ENCODE measurements at regions not wholly inside any gene's neighbourhood (a gene's known extent, or its start where the extent isn't known, plus 50 kb on each side); places are given as distances from the start of the nearest gene placed in this dataset.

- no peaks in the 10 kb centered on the region for H3K4me1 Mint-ChIP-seq (ENCODE audit: low read depth)
- no peak for DNase-seq
- no peak overlapping the region for H3K27ac Mint-ChIP-seq
- H3K36me3 Mint-ChIP-seq (ENCODE audit: low read depth): no peaks in the 10 kb centered on the region
- H3K27me3 Mint-ChIP-seq (ENCODE audit: low read depth): no peaks in the 10 kb centered on the region
- ATAC-seq: no peak
- ChIA-PET POLR2A (no interaction called here), CTCF (no interaction called here)
- no peaks in the 10 kb centered on the region for H3K9me3 Mint-ChIP-seq (ENCODE audit: insufficient read depth)
- H3K4me3 Mint-ChIP-seq: no peak overlapping the region
Measured at GRCh38 chr2:34480366-34480765, 881.3 kb upstream of the FAM98A start.

GRCh38 chr2:34475156-34475555, 876.1 kb upstream of the FAM98A start:
- POLR2A ChIA-PET: no interaction called here
- CTCF ChIA-PET: no interaction called here
- Mint-ChIP-seq H3K27me3 (ENCODE audit: low read depth) (no peaks in the 10 kb centered on the region), H3K9me3 (ENCODE audit: insufficient read depth) (no peaks in the 10 kb centered on the region), H3K4me3 (no peak overlapping the region), H3K4me1 (ENCODE audit: low read depth) (no peaks in the 10 kb centered on the region), H3K36me3 (ENCODE audit: low read depth) (no peaks in the 10 kb centered on the region), H3K27ac (no peak overlapping the region)
- DNase-seq: no peak
- ATAC-seq: no peak

GRCh38 chr2:34474646-34475045, 875.5 kb upstream of the FAM98A start:
- Mint-ChIP-seq H3K4me3 (no peak overlapping the region), H3K36me3 (ENCODE audit: low read depth) (no peaks in the 10 kb centered on the region), H3K27me3 (ENCODE audit: low read depth) (no peaks in the 10 kb centered on the region), H3K27ac (no peak overlapping the region), H3K4me1 (ENCODE audit: low read depth) (no peaks in the 10 kb centered on the region), H3K9me3 (ENCODE audit: insufficient read depth) (no peaks in the 10 kb centered on the region)
- no peak for DNase-seq
- ATAC-seq: no peak
- ChIA-PET CTCF (no interaction called here), POLR2A (no interaction called here)

- no peak for DNase-seq
- H3K4me3 Mint-ChIP-seq: no peak overlapping the region
- H3K36me3 Mint-ChIP-seq (ENCODE audit: low read depth): no peaks in the 10 kb centered on the region
- no peak for ATAC-seq
- POLR2A ChIA-PET: no interaction called here
- H3K27me3 Mint-ChIP-seq (ENCODE audit: low read depth): no peaks in the 10 kb centered on the region
- CTCF ChIA-PET: no interaction called here
- no peaks in the 10 kb centered on the region for H3K4me1 Mint-ChIP-seq (ENCODE audit: low read depth)
- H3K27ac Mint-ChIP-seq: no peak overlapping the region
- H3K9me3 Mint-ChIP-seq (ENCODE audit: insufficient read depth): peaks cover 10% of the 10 kb centered on the region
Measured at GRCh38 chr2:34447097-34447496, 848.0 kb upstream of the FAM98A start.

GRCh38 chr2:34423301-34423700, 824.2 kb upstream of the FAM98A start:
- ATAC-seq (no peak), DNase-seq (no peak)
- ChIA-PET CTCF (no interaction called here), POLR2A (no interaction called here)
- Mint-ChIP-seq H3K9me3 (ENCODE audit: insufficient read depth) (peaks cover 5% of the 10 kb centered on the region), H3K4me3 (no peak overlapping the region), H3K36me3 (ENCODE audit: low read depth) (no peaks in the 10 kb centered on the region), H3K4me1 (ENCODE audit: low read depth) (no peaks in the 10 kb centered on the region), H3K27me3 (ENCODE audit: low read depth) (no peaks in the 10 kb centered on the region), H3K27ac (no peak overlapping the region)

- H3K27me3 Mint-ChIP-seq (ENCODE audit: low read depth): no peaks in the 10 kb centered on the region
- ATAC-seq (no peak), DNase-seq (no peak)
- ChIA-PET POLR2A (no interaction called here), CTCF (no interaction called here)
- no peak overlapping the region for H3K27ac Mint-ChIP-seq
- H3K4me1 Mint-ChIP-seq (ENCODE audit: low read depth): no peaks in the 10 kb centered on the region
- peaks cover 11% of the 10 kb centered on the region for H3K9me3 Mint-ChIP-seq (ENCODE audit: insufficient read depth)
- no peak overlapping the region for H3K4me3 Mint-ChIP-seq
- H3K36me3 Mint-ChIP-seq (ENCODE audit: low read depth): no peaks in the 10 kb centered on the region
Measured at GRCh38 chr2:34419856-34420255, 820.8 kb upstream of the FAM98A start.

- ATAC-seq (no peak), DNase-seq (no peak)
- no peak overlapping the region for H3K4me3 Mint-ChIP-seq
- no peaks in the 10 kb centered on the region for H3K36me3 Mint-ChIP-seq (ENCODE audit: low read depth)
- no peaks in the 10 kb centered on the region for H3K27me3 Mint-ChIP-seq (ENCODE audit: low read depth)
- POLR2A ChIA-PET: no interaction called here
- H3K4me1 Mint-ChIP-seq (ENCODE audit: low read depth): no peaks in the 10 kb centered on the region
- CTCF ChIA-PET: no interaction called here
- H3K27ac Mint-ChIP-seq: no peak overlapping the region
- peaks cover 6% of the 10 kb centered on the region for H3K9me3 Mint-ChIP-seq (ENCODE audit: insufficient read depth)
Measured at GRCh38 chr2:34416856-34417255, 817.8 kb upstream of the FAM98A start.

GRCh38 chr2:34414856-34415255, 815.8 kb upstream of the FAM98A start:
- H3K9me3 Mint-ChIP-seq (ENCODE audit: insufficient read depth): peaks cover 6% of the 10 kb centered on the region
- ChIA-PET CTCF (no interaction called here), POLR2A (no interaction called here)
- ATAC-seq (no peak), DNase-seq (no peak)
- no peaks in the 10 kb centered on the region for H3K36me3 Mint-ChIP-seq (ENCODE audit: low read depth)
- H3K27ac Mint-ChIP-seq: no peak overlapping the region
- H3K4me1 Mint-ChIP-seq (ENCODE audit: low read depth): no peaks in the 10 kb centered on the region
- H3K4me3 Mint-ChIP-seq: no peak overlapping the region
- no peaks in the 10 kb centered on the region for H3K27me3 Mint-ChIP-seq (ENCODE audit: low read depth)

- no peaks in the 10 kb centered on the region for H3K27me3 Mint-ChIP-seq (ENCODE audit: low read depth)
- H3K4me3 Mint-ChIP-seq: no peak overlapping the region
- ChIA-PET POLR2A (no interaction called here), CTCF (no interaction called here)
- no peak for DNase-seq
- no peaks in the 10 kb centered on the region for H3K4me1 Mint-ChIP-seq (ENCODE audit: low read depth)
- H3K9me3 Mint-ChIP-seq (ENCODE audit: insufficient read depth): no peaks in the 10 kb centered on the region
- ATAC-seq: no peak
- H3K27ac Mint-ChIP-seq: no peak overlapping the region
- no peaks in the 10 kb centered on the region for H3K36me3 Mint-ChIP-seq (ENCODE audit: low read depth)
Measured at GRCh38 chr2:34408100-34408499, 809.0 kb upstream of the FAM98A start.

GRCh38 chr2:34403512-34403911, 804.4 kb upstream of the FAM98A start:
- Mint-ChIP-seq H3K36me3 (ENCODE audit: low read depth) (no peaks in the 10 kb centered on the region), H3K9me3 (ENCODE audit: insufficient read depth) (peaks cover 8% of the 10 kb centered on the region), H3K27ac (no peak overlapping the region), H3K4me1 (ENCODE audit: low read depth) (no peaks in the 10 kb centered on the region), H3K4me3 (no peak overlapping the region), H3K27me3 (ENCODE audit: low read depth) (no peaks in the 10 kb centered on the region)
- CTCF ChIA-PET: no interaction called here
- ATAC-seq (no peak), DNase-seq (no peak)
- POLR2A ChIA-PET: no interaction called here

GRCh38 chr2:34402376-34402775, 803.3 kb upstream of the FAM98A start:
- H3K4me1 Mint-ChIP-seq (ENCODE audit: low read depth): no peaks in the 10 kb centered on the region
- H3K27me3 Mint-ChIP-seq (ENCODE audit: low read depth): no peaks in the 10 kb centered on the region
- H3K36me3 Mint-ChIP-seq (ENCODE audit: low read depth): no peaks in the 10 kb centered on the region
- CTCF ChIA-PET: no interaction called here
- H3K9me3 Mint-ChIP-seq (ENCODE audit: insufficient read depth): peaks cover 8% of the 10 kb centered on the region
- H3K4me3 Mint-ChIP-seq: no peak overlapping the region
- no peak overlapping the region for H3K27ac Mint-ChIP-seq
- POLR2A ChIA-PET: no interaction called here
- DNase-seq (no peak), ATAC-seq (no peak)

- no peaks in the 10 kb centered on the region for H3K4me1 Mint-ChIP-seq (ENCODE audit: low read depth)
- no peak overlapping the region for H3K27ac Mint-ChIP-seq
- DNase-seq: no peak
- CTCF ChIA-PET: no interaction called here
- POLR2A ChIA-PET: no interaction called here
- H3K36me3 Mint-ChIP-seq (ENCODE audit: low read depth): no peaks in the 10 kb centered on the region
- no peaks in the 10 kb centered on the region for H3K27me3 Mint-ChIP-seq (ENCODE audit: low read depth)
- no peak for ATAC-seq
- no peak overlapping the region for H3K4me3 Mint-ChIP-seq
- peaks cover 8% of the 10 kb centered on the region for H3K9me3 Mint-ChIP-seq (ENCODE audit: insufficient read depth)
Measured at GRCh38 chr2:34401186-34401585, 802.1 kb upstream of the FAM98A start.

- H3K27ac Mint-ChIP-seq: no peak overlapping the region
- ChIA-PET POLR2A (no interaction called here), CTCF (no interaction called here)
- peaks cover 25% of the 10 kb centered on the region for H3K9me3 Mint-ChIP-seq (ENCODE audit: insufficient read depth)
- no peak overlapping the region for H3K4me3 Mint-ChIP-seq
- DNase-seq (no peak), ATAC-seq (no peak)
- H3K4me1 Mint-ChIP-seq (ENCODE audit: low read depth): no peaks in the 10 kb centered on the region
- no peaks in the 10 kb centered on the region for H3K36me3 Mint-ChIP-seq (ENCODE audit: low read depth)
- H3K27me3 Mint-ChIP-seq (ENCODE audit: low read depth): no peaks in the 10 kb centered on the region
Measured at GRCh38 chr2:34388446-34388845, 789.3 kb upstream of the FAM98A start.

- Mint-ChIP-seq H3K9me3 (ENCODE audit: insufficient read depth) (peaks cover 25% of the 10 kb centered on the region), H3K36me3 (ENCODE audit: low read depth) (no peaks in the 10 kb centered on the region), H3K4me1 (ENCODE audit: low read depth) (no peaks in the 10 kb centered on the region), H3K4me3 (no peak overlapping the region), H3K27ac (no peak overlapping the region), H3K27me3 (ENCODE audit: low read depth) (no peaks in the 10 kb centered on the region)
- ChIA-PET POLR2A (no interaction called here), CTCF (no interaction called here)
- ATAC-seq (no peak), DNase-seq (no peak)
Measured at GRCh38 chr2:34387536-34387935, 788.4 kb upstream of the FAM98A start.

All from activated CD8-positive, alpha-beta T cell treated with anti-CD3 and anti-CD28 coated beads, Interleukin-2, amount 10 ng/mL, durations not matched to agents 7 days and 5 days (primary cell).